Spleen (tissue), 7 donors: ENCODE measurements at regions not wholly inside any gene's neighbourhood (a gene's known extent, or its start where the extent isn't known, plus 50 kb on each side); places are given as distances from the start of the nearest gene placed in this dataset.

Experiments used
- POLR2AphosphoS5 ChIP-seq, 3 donors: sonication (generic); formaldehyde crosslinking; IDR thresholded peaks; one replicate each; pipeline ENCODE4 v1.5.1; 2017; ENCODE audit warnings: antibody characterized with exemption in 3 of 3
- TF ChIP-seq, protein P1 (sequence below), 11 experiments: fragments of 200-600 bp in 7 of 11; fragments of 450-650 bp in 4 of 11; sonication (generic) in 4 of 11; IDR thresholded peaks in 8 of 11; conservative IDR thresholded peaks in 3 of 11; 1 replicate in 7 of 11; 2 replicates in 4 of 11; pipeline versions ENCODE4 v1.4.0 to v1.8.0; 2016 to 2021; ENCODE audit warnings: antibody characterized with exemption in 11 of 11, inconsistent platforms in 4 of 11, mild to moderate bottlenecking in 1 of 11
- donor health status: DM: no; HTN: no; CAD: no; lungs with moderate emphysema.
- donor health status: DM: no; HTN: no; CAD: no.
- donor health status: DM: no; HTN: no; CAD: no.

DNA sequence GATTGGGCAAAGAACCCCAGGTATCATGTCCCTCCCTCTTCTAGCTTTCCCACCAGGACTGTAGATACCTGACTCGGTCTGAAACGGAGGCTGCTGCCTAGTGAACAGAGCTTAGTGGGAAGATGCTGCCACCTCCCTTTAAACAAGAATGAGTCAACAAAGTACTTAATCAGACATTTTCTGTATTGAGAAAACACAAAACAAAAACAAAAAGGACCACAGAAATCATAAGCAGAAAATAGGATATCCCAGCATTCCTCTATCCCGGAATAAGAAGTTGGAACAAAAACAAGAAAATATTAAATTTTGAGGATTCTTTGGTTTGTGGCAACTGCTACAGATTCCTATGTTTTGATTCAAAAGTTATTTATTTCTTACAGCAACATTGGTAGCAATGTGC is 51.7 kb upstream of the COL8A1 start:
- no peak for TF ChIP-seq POLR2AphosphoS5 (IDR thresholded peaks at IDR 0.05)
- TF ChIP-seq, protein P1, sequence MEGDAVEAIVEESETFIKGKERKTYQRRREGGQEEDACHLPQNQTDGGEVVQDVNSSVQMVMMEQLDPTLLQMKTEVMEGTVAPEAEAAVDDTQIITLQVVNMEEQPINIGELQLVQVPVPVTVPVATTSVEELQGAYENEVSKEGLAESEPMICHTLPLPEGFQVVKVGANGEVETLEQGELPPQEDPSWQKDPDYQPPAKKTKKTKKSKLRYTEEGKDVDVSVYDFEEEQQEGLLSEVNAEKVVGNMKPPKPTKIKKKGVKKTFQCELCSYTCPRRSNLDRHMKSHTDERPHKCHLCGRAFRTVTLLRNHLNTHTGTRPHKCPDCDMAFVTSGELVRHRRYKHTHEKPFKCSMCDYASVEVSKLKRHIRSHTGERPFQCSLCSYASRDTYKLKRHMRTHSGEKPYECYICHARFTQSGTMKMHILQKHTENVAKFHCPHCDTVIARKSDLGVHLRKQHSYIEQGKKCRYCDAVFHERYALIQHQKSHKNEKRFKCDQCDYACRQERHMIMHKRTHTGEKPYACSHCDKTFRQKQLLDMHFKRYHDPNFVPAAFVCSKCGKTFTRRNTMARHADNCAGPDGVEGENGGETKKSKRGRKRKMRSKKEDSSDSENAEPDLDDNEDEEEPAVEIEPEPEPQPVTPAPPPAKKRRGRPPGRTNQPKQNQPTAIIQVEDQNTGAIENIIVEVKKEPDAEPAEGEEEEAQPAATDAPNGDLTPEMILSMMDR (IDR thresholded peaks at IDR 0.05 in 8 of 11, conservative IDR thresholded peaks at IDR 0.05 in 3 of 11): no peak
